Heart left ventricle (tissue), 13 donors: ENCODE measurements at regions not wholly inside any gene's neighbourhood (a gene's known extent, or its start where the extent isn't known, plus 50 kb on each side); places are given as distances from the start of the nearest gene placed in this dataset.

Experiments used
- POLR2A ChIP-seq, 2 donors: fragments of 450-650 bp; IDR thresholded peaks; one replicate each; pipeline ENCODE4 v1.6.1; 2017; ENCODE audit warnings: antibody characterized with exemption in 2 of 2, mild to moderate bottlenecking in 2 of 2, moderate library complexity in 2 of 2
- TF ChIP-seq, protein P1 (sequence below), 12 donors: fragments of 200-600 bp; sonication (generic) in 4 of 12; IDR thresholded peaks; one replicate each; pipeline versions ENCODE4 v1.5.0 to v1.8.0; 2018 to 2022; ENCODE audit warnings: antibody characterized with exemption in 12 of 12, mild to moderate bottlenecking in 5 of 12
- donor health status: ischemic (EF 13 %, LVEDD 7.1; RV severe dilation, severe dysfunction).
- donor health status: DM: no; HTN: yes; CAD: no.
- donor health status: DM: no; HTN: no; CAD: no.
- donor health status: ischemic (EF 25% LVEDD 6.9; RV normal size, moderate dysfunction).
- donor health status: ischemic (EF 25% LVEDD 5.7; RV mildly dilated, moderate dysfunction).
- donor health status: ischemic (EF 35%, LVEDD 5.7; RV mildly dilated, moderate dysfunction).
- donor health status: nonischemic (EF 11% LVEDD 7.7; RV severe dilation, severe dysfunction).
- donor health status: DM: yes; HTN: yes; CAD: no.
- donor health status: PGD.
- donor health status: ischemic (EF 29% LVEDD 5.4; RV normal size, mild dysfunction).
- donor health status: nonischemic (EF 23%, LVEDD 6.1; RV moderate dilation, normal function).

DNA sequence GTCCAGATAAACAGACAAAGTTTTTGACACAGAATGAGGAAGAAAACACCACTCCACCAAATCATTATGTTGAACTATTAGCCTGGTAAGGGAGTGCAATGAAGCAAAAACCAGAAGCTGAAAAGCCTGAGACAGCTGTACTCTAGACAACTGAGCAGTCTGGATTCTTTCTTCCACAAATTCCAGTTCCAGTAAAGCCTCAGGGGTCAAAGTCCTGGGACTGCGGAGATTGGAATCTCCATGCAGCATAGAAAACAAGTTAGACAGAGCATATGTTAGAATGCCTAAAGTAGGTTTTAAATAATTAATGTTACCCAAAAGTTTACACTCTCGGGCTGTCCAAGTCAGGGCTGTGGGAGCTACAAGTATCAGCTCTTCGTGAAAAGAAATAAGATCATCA is 263.2 kb downstream of the TECRL start:
- TF ChIP-seq, protein P1, sequence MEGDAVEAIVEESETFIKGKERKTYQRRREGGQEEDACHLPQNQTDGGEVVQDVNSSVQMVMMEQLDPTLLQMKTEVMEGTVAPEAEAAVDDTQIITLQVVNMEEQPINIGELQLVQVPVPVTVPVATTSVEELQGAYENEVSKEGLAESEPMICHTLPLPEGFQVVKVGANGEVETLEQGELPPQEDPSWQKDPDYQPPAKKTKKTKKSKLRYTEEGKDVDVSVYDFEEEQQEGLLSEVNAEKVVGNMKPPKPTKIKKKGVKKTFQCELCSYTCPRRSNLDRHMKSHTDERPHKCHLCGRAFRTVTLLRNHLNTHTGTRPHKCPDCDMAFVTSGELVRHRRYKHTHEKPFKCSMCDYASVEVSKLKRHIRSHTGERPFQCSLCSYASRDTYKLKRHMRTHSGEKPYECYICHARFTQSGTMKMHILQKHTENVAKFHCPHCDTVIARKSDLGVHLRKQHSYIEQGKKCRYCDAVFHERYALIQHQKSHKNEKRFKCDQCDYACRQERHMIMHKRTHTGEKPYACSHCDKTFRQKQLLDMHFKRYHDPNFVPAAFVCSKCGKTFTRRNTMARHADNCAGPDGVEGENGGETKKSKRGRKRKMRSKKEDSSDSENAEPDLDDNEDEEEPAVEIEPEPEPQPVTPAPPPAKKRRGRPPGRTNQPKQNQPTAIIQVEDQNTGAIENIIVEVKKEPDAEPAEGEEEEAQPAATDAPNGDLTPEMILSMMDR (IDR thresholded peaks at IDR 0.05): no peak
- TF ChIP-seq POLR2A (IDR thresholded peaks at IDR 0.05): no peak
